AG04449 (cell line): ENCODE measurements at regions not wholly inside any gene's neighbourhood (a gene's known extent, or its start where the extent isn't known, plus 50 kb on each side); places are given as distances from the start of the nearest gene placed in this dataset.

Experiments
- CTCF ChIA-PET: fragments of 350-600 bp; formaldehyde crosslinking; extraction: SDS; loops from one replicate; lab custom pipeline; 2021; ENCODE audit warnings: antibody characterized with exemption; lab: Yijun Ruan, JAX
- POLR2A ChIA-PET: fragments of 400-600, 350-600 bp; formaldehyde crosslinking; extraction: SDS; loops from one replicate; lab custom pipeline; 2020; ENCODE audit warnings: antibody characterized with exemption, inconsistent platforms; lab: Yijun Ruan, JAX
- DNase-seq: peaks from one replicate; pipeline ENCODE4 v3.0.0-alpha.2; 2010; ENCODE audit warnings: low read depth, low spot score
- H3K4me3 ChIP-seq: 2 replicates; pipeline ENCODE4 v1.5.1; 2011; ENCODE audit warnings: low read depth, mild to moderate bottlenecking, control low read depth, low read length
- TF ChIP-seq, protein P1 (sequence below): IDR thresholded peaks from one replicate; pipeline ENCODE4 v1.5.1; 2011; ENCODE audit warnings: mild to moderate bottlenecking, moderate library complexity, low read length, control low read depth, inconsistent platforms; ENCODE audit not compliant: insufficient read depth; ENCODE audit errors: missing control alignments

DNA sequence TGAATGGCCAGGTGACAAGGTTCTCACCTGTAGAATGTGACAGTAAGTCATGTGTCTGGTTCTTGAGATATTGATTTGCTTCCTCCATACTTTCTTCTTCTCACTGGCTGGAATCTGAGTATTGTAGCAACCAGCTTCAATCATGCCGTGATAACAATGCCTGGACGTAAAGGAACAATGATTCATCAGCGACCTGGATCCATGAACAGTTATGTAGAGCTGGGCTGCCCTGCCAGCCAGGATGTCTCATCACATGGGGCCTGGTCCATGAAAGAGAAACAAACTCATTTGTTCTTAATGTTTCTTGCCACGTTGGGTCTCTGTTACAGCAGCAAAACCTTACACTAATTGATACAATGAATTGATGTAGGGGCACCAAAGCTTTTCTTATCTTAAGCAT lies 627.2 kb downstream of the TOX3 start:
- DNase-seq = no peak
- POLR2A ChIA-PET = no interaction called here
- CTCF ChIA-PET = no interaction called here
- TF ChIP-seq, protein P1, sequence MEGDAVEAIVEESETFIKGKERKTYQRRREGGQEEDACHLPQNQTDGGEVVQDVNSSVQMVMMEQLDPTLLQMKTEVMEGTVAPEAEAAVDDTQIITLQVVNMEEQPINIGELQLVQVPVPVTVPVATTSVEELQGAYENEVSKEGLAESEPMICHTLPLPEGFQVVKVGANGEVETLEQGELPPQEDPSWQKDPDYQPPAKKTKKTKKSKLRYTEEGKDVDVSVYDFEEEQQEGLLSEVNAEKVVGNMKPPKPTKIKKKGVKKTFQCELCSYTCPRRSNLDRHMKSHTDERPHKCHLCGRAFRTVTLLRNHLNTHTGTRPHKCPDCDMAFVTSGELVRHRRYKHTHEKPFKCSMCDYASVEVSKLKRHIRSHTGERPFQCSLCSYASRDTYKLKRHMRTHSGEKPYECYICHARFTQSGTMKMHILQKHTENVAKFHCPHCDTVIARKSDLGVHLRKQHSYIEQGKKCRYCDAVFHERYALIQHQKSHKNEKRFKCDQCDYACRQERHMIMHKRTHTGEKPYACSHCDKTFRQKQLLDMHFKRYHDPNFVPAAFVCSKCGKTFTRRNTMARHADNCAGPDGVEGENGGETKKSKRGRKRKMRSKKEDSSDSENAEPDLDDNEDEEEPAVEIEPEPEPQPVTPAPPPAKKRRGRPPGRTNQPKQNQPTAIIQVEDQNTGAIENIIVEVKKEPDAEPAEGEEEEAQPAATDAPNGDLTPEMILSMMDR = no peak
- H3K4me3 ChIP-seq = no peak overlapping the region

DNA sequence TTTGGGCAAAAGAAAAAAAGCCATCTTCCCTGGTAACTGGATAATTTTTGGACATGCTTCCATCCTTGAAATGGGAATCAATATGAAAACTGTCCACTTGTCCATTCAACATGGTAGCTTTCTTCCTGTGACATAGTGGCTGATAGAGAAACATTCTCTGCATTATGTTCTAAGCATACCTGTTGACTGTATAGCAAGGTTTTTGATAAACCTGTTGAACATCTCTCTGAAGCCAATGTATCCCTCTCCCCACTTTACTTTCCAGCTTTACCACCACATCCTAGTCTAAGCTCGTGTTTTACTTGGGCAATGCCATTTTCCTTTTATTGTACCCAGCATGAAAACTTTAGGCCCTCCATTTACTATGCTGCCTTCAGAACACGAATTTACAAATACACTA lies 630.1 kb downstream of the TOX3 start:
- DNase-seq = no peak
- POLR2A ChIA-PET = no interaction called here
- TF ChIP-seq, protein P1 = no peak
- CTCF ChIA-PET = no interaction called here
- H3K4me3 ChIP-seq = no peak overlapping the region

DNA sequence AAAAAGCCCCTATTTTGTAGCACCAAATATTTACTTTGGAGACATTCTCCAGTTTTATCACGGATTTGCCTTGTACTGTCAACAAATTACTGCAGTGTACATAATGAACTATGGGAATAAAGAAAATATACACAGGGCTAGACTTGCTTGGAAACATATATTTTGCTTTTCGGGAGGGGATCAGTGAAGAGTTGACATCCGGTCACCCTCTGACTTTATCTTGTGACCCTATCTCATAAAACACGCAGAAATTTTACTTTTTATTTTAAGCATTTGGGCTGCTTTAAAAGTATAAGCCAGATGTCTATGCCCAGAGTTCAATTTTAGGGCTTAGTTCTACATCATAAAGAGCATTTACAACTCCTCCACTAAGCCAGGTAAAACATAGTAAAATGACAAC lies 630.7 kb downstream of the TOX3 start:
- TF ChIP-seq, protein P1 = no peak
- ChIA-PET CTCF (no interaction called here), POLR2A (no interaction called here)
- no peak for DNase-seq
- H3K4me3 ChIP-seq = no peak overlapping the region

DNA sequence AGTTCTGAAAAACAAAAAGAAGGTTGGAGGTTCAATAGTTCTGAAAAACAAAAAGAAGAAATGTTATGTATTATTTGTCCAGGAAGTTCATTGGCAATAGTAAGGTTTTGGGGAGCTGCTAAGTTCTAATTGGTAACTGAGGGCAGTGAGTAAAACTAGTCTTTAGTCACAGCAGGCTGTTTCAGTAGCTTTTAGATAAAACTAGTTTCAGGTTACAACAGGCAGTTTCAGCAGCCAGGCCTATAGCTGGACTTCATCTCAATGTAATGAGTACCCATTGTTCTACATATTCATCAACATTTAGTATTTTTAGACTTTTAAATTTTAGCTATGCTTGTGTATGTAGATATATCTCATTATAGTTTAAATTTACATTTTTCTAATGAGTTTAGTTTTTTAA lies 639.3 kb downstream of the TOX3 start:
- TF ChIP-seq, protein P1 = no peak
- CTCF ChIA-PET = no interaction called here
- DNase-seq = no peak
- H3K4me3 ChIP-seq = no peak overlapping the region
- POLR2A ChIA-PET = no interaction called here

DNA sequence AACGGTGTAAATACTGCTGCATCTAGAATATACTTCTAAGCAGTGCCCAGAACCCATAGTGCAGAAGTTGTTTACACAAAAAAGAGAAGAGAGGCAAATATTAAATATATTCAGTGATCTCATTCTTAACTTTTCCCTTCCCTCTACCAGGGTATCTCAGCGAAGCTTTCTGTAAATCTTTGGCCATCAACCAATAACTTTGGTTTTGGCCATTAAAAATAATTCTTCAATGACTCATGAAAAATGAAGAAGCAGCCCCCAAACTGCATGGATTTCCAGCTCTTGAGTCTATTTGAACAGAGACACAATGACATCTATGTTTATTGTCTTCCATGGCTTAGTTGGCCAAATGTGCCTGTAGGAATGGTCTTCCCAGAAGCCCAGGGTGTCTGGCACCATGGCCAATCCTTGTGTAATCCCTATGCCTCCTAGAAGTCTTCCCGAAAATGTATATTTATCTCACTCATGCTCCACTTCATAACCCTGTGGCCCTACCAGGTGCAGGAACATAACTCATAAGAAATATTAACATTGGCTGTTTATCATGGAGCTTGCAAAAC lies 646.6 kb downstream of the TOX3 start:
- ChIA-PET POLR2A (no interaction called here), CTCF (no interaction called here)
- DNase-seq = no peak
- TF ChIP-seq, protein P1 = no peak
- no peak overlapping the region for H3K4me3 ChIP-seq

DNA sequence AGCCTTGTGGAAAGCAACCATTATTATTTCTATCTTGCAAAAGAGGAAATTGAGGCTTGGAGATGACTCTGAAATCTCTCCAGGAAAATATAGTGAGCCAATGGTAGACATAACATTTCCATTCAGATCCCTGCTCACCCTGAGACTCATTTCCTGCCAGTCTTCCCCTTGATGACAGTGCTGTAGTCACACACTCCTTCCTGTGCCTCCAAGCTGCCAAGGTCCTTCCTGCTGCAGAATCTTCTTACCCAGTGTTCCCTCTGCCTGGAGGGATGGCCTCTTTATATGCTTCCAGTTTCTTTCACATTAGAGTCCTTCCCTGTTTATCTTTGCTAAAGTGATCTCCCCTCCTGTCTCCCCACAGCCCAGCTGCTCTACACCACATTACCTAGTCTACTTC lies 648.1 kb downstream of the TOX3 start:
- ChIA-PET CTCF (no interaction called here), POLR2A (no interaction called here)
- TF ChIP-seq, protein P1 = no peak
- no peak for DNase-seq
- H3K4me3 ChIP-seq = no peak overlapping the region
